GM23338 (cell line): ENCODE measurements at regions not wholly inside any gene's neighbourhood (a gene's known extent, or its start where the extent isn't known, plus 50 kb on each side); places are given as distances from the start of the nearest gene placed in this dataset.

Source experiments
- ATAC-seq: fragments of 200-7000 bp; cut with Tn5 transposase; 3 replicates; pipeline ENCODE4 v1.9.1; 2020
- DNase-seq: peaks from one replicate; pipeline ENCODE4 v3.0.0-alpha.2; 2015; ENCODE audit warnings: low spot score
- H2AFZ ChIP-seq: fragments of 200-600 bp; sonication (generic); 2 replicates; pipeline ENCODE4 v1.8.0; 2016; ENCODE audit warnings: antibody characterized with exemption, mild to moderate bottlenecking, moderate library complexity
- H3F3A ChIP-seq: fragments of 200-600 bp; sonication (generic); replicated peaks from 2 replicates; pipeline ENCODE4 v1.8.0; 2017; ENCODE audit warnings: antibody characterized with exemption, mixed run types, low read depth
- H3K27ac ChIP-seq: fragments of 200-600 bp; sonication (generic); 2 replicates; pipeline ENCODE4 v1.6.1; 2016; ENCODE audit warnings: low read depth
- H3K27me3 ChIP-seq: fragments of 200-600 bp; sonication (generic); 2 replicates; pipeline ENCODE4 v1.8.0; 2016; ENCODE audit warnings: mild to moderate bottlenecking, mixed run types, moderate library complexity; ENCODE audit not compliant: insufficient read depth
- H3K36me3 ChIP-seq: fragments of 200-600 bp; sonication (generic); 2 replicates; pipeline ENCODE4 v1.8.0; 2016; ENCODE audit warnings: mild to moderate bottlenecking; ENCODE audit not compliant: insufficient read depth
- H3K4me1 ChIP-seq: fragments of 200-600 bp; sonication (generic); 2 replicates; pipeline ENCODE4 v1.8.0; 2016; ENCODE audit warnings: mild to moderate bottlenecking, moderate library complexity; ENCODE audit not compliant: insufficient read depth
- H3K4me2 ChIP-seq: fragments of 200-600 bp; sonication (generic); 2 replicates; pipeline ENCODE4 v1.7.1; 2017; ENCODE audit warnings: mixed run types
- H3K4me3 ChIP-seq: fragments of 200-600 bp; sonication (generic); 2 replicates; pipeline ENCODE4 v1.6.1; 2016; ENCODE audit warnings: mixed run types
- H3K79me2 ChIP-seq: fragments of 200-600 bp; sonication (generic); replicated peaks from 2 replicates; pipeline ENCODE4 v1.8.0; 2017; ENCODE audit warnings: mild to moderate bottlenecking; ENCODE audit not compliant: insufficient read depth
- H3K9me2 ChIP-seq: fragments of 200-600 bp; sonication (generic); 2 replicates; pipeline ENCODE4 v1.8.0; 2017; ENCODE audit not compliant: insufficient read depth
- H4K20me1 ChIP-seq: fragments of 200-600 bp; sonication (generic); replicated peaks from 2 replicates; pipeline ENCODE4 v1.8.0; 2017; ENCODE audit warnings: mild to moderate bottlenecking; ENCODE audit not compliant: insufficient read depth
- H3K27ac Mint-ChIP-seq: 2 replicates; pipeline ENCODE4 v1.8.0; 2020; ENCODE audit warnings: inconsistent platforms, mild to moderate bottlenecking, moderate library complexity, mixed read lengths
- H3K27me3 Mint-ChIP-seq: 3 replicates; pipeline ENCODE4 v1.8.0; 2022; ENCODE audit warnings: low read depth, mild to moderate bottlenecking, moderate library complexity, mixed read lengths, inconsistent platforms; ENCODE audit not compliant: insufficient read depth, poor library complexity
- H3K36me3 Mint-ChIP-seq: 3 replicates; pipeline ENCODE4 v1.8.0; 2021; ENCODE audit warnings: low read depth, mild to moderate bottlenecking, inconsistent platforms, moderate library complexity, mixed read lengths
- H3K4me1 Mint-ChIP-seq: 3 replicates; pipeline ENCODE4 v1.8.0; 2020; ENCODE audit warnings: mild to moderate bottlenecking, inconsistent platforms, mixed read lengths
- H3K4me3 Mint-ChIP-seq: 3 replicates; pipeline ENCODE4 v1.8.0; 2021; ENCODE audit warnings: moderate library complexity, mild to moderate bottlenecking, inconsistent platforms, mixed read lengths
- H3K9me3 Mint-ChIP-seq: 3 replicates; pipeline ENCODE4 v1.8.0; 2020; ENCODE audit warnings: moderate library complexity, mild to moderate bottlenecking, inconsistent platforms, mixed read lengths
- CREB1 ChIP-seq: fragments of 250-450 bp; sonication (Bioruptor Pico); IDR thresholded peaks from 2 replicates; pipeline ENCODE4 v1.5.0; 2020; ENCODE audit warnings: low read depth, mild to moderate bottlenecking, moderate library complexity
- EZH2 ChIP-seq: fragments of 200-600 bp; sonication (generic); IDR thresholded peaks from one replicate; pipeline ENCODE4 v1.8.0; 2017; ENCODE audit warnings: antibody characterized with exemption, mild to moderate bottlenecking, low read depth; ENCODE audit not compliant: unreplicated experiment
- EZH2phosphoT487 ChIP-seq: fragments of 200-600 bp; sonication (generic); IDR thresholded peaks from one replicate; pipeline ENCODE4 v1.8.1; 2018; ENCODE audit warnings: antibody characterized with exemption; ENCODE audit not compliant: unreplicated experiment
- JUNB ChIP-seq: IDR thresholded peaks from one replicate; pipeline ENCODE4 v1.6.1; 2016; ENCODE audit warnings: antibody characterized with exemption; ENCODE audit not compliant: unreplicated experiment
- NANOG ChIP-seq: IDR thresholded peaks from 2 replicates; pipeline ENCODE4 v1.6.1; 2016; ENCODE audit warnings: antibody characterized with exemption, borderline replicate concordance
- POLR2AphosphoS5 ChIP-seq: IDR thresholded peaks from 2 replicates; pipeline ENCODE4 v1.6.1; 2016; ENCODE audit warnings: antibody characterized with exemption, low read depth
- STAT1 ChIP-seq: IDR thresholded peaks from one replicate; pipeline ENCODE4 v1.6.1; 2016; ENCODE audit warnings: antibody characterized with exemption; ENCODE audit not compliant: unreplicated experiment
- ZNF114 ChIP-seq: fragments of 250-450 bp; sonication (Bioruptor Pico); IDR thresholded peaks from 2 replicates; pipeline ENCODE4 v1.5.0; 2020; ENCODE audit warnings: mild to moderate bottlenecking, moderate library complexity
- ZNF331 ChIP-seq: fragments of 250-450 bp; sonication (Bioruptor Pico); IDR thresholded peaks from 2 replicates; pipeline ENCODE4 v1.5.0; 2020; ENCODE audit warnings: low read depth, mild to moderate bottlenecking, moderate library complexity
- TF ChIP-seq, protein P1 (sequence below), 2 experiments: fragments of 200-600 bp in 1 of 2; sonication (generic) in 1 of 2; conservative IDR thresholded peaks; 2 replicates each; pipeline versions ENCODE4 v1.5.1 to v1.6.1; 2016 to 2017; ENCODE audit warnings: antibody characterized with exemption in 2 of 2, low read depth in 2 of 2, mild to moderate bottlenecking in 2 of 2, moderate library complexity in 1 of 2
- TF ChIP-seq, protein P2 (sequence below): IDR thresholded peaks from 2 replicates; pipeline ENCODE4 v1.6.1; 2016; ENCODE audit warnings: antibody characterized with exemption
- TF ChIP-seq, protein P3 (sequence below): IDR thresholded peaks from one replicate; pipeline ENCODE4 v1.6.1; 2018; ENCODE audit warnings: antibody characterized with exemption; ENCODE audit not compliant: unreplicated experiment
- TF ChIP-seq, protein P4 (sequence below): fragments of 250-450 bp; sonication (Bioruptor Pico); IDR thresholded peaks from 2 replicates; pipeline ENCODE4 v1.5.0; 2020; ENCODE audit warnings: mild to moderate bottlenecking, moderate library complexity

DNA sequence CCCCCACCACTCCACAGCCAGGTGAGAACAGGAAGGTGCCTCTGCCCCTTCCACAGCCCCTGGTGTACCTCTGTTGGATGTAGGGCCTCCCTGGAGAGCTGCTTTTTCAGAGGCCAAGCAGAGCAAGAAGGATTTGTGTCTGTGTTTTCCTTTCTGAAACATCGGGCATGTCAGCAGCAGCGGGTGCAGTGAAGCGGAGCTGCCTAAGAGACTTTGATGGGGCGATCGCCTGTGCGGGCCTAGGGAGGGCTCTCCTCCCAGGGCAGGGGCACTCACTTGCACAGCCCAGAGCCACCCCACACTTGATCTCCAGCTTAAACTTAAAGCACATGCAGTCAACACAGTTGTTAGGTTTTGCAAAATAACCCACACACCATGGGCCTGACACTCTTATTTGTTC, 324.7 kb downstream of the ACTR3B start:
- H3K36me3 Mint-ChIP-seq, result no peaks in the 10 kb centered on the region; the same call in 1 of the 3 replicates
- H4K20me1 ChIP-seq, result no peaks in the 10 kb centered on the region
- peaks cover 4% of the 10 kb centered on the region for H3K27me3 Mint-ChIP-seq
- no peaks in the 10 kb centered on the region for H3K9me2 ChIP-seq
- ATAC-seq (no peak; the same call in 2 of the 3 replicates), DNase-seq (no peak)
- no peaks in the 10 kb centered on the region for H3F3A ChIP-seq
- no peak overlapping the region for H3K4me2 ChIP-seq
- H3K27me3 ChIP-seq, result no peaks in the 10 kb centered on the region
- no peak overlapping the region for H3K27ac Mint-ChIP-seq
- peak overlapping the region; percentile 72; the same call in 1 of the 2 replicates for H2AFZ ChIP-seq
- no peak overlapping the region for H3K4me3 Mint-ChIP-seq
- H3K36me3 ChIP-seq, result no peaks in the 10 kb centered on the region
- TF ChIP-seq, protein P1, sequence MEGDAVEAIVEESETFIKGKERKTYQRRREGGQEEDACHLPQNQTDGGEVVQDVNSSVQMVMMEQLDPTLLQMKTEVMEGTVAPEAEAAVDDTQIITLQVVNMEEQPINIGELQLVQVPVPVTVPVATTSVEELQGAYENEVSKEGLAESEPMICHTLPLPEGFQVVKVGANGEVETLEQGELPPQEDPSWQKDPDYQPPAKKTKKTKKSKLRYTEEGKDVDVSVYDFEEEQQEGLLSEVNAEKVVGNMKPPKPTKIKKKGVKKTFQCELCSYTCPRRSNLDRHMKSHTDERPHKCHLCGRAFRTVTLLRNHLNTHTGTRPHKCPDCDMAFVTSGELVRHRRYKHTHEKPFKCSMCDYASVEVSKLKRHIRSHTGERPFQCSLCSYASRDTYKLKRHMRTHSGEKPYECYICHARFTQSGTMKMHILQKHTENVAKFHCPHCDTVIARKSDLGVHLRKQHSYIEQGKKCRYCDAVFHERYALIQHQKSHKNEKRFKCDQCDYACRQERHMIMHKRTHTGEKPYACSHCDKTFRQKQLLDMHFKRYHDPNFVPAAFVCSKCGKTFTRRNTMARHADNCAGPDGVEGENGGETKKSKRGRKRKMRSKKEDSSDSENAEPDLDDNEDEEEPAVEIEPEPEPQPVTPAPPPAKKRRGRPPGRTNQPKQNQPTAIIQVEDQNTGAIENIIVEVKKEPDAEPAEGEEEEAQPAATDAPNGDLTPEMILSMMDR (conservative IDR thresholded peaks at IDR 0.05; ENCODE audit: low read depth in 2 of 2), result no peak
- TF ChIP-seq, protein P2, sequence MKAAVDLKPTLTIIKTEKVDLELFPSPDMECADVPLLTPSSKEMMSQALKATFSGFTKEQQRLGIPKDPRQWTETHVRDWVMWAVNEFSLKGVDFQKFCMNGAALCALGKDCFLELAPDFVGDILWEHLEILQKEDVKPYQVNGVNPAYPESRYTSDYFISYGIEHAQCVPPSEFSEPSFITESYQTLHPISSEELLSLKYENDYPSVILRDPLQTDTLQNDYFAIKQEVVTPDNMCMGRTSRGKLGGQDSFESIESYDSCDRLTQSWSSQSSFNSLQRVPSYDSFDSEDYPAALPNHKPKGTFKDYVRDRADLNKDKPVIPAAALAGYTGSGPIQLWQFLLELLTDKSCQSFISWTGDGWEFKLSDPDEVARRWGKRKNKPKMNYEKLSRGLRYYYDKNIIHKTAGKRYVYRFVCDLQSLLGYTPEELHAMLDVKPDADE, result no peak
- TF ChIP-seq EZH2 (no peak), CREB1 (CRISPR knock-in tag) (no peak), JUNB (no peak), ZNF114 (CRISPR knock-in tag) (no peak), EZH2phosphoT487 (no peak), NANOG (no peak), STAT1 (no peak), ZNF331 (CRISPR knock-in tag) (no peak), POLR2AphosphoS5 (no peak)
- TF ChIP-seq, protein P3, sequence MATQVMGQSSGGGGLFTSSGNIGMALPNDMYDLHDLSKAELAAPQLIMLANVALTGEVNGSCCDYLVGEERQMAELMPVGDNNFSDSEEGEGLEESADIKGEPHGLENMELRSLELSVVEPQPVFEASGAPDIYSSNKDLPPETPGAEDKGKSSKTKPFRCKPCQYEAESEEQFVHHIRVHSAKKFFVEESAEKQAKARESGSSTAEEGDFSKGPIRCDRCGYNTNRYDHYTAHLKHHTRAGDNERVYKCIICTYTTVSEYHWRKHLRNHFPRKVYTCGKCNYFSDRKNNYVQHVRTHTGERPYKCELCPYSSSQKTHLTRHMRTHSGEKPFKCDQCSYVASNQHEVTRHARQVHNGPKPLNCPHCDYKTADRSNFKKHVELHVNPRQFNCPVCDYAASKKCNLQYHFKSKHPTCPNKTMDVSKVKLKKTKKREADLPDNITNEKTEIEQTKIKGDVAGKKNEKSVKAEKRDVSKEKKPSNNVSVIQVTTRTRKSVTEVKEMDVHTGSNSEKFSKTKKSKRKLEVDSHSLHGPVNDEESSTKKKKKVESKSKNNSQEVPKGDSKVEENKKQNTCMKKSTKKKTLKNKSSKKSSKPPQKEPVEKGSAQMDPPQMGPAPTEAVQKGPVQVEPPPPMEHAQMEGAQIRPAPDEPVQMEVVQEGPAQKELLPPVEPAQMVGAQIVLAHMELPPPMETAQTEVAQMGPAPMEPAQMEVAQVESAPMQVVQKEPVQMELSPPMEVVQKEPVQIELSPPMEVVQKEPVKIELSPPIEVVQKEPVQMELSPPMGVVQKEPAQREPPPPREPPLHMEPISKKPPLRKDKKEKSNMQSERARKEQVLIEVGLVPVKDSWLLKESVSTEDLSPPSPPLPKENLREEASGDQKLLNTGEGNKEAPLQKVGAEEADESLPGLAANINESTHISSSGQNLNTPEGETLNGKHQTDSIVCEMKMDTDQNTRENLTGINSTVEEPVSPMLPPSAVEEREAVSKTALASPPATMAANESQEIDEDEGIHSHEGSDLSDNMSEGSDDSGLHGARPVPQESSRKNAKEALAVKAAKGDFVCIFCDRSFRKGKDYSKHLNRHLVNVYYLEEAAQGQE, result no peak
- TF ChIP-seq, protein P4, sequence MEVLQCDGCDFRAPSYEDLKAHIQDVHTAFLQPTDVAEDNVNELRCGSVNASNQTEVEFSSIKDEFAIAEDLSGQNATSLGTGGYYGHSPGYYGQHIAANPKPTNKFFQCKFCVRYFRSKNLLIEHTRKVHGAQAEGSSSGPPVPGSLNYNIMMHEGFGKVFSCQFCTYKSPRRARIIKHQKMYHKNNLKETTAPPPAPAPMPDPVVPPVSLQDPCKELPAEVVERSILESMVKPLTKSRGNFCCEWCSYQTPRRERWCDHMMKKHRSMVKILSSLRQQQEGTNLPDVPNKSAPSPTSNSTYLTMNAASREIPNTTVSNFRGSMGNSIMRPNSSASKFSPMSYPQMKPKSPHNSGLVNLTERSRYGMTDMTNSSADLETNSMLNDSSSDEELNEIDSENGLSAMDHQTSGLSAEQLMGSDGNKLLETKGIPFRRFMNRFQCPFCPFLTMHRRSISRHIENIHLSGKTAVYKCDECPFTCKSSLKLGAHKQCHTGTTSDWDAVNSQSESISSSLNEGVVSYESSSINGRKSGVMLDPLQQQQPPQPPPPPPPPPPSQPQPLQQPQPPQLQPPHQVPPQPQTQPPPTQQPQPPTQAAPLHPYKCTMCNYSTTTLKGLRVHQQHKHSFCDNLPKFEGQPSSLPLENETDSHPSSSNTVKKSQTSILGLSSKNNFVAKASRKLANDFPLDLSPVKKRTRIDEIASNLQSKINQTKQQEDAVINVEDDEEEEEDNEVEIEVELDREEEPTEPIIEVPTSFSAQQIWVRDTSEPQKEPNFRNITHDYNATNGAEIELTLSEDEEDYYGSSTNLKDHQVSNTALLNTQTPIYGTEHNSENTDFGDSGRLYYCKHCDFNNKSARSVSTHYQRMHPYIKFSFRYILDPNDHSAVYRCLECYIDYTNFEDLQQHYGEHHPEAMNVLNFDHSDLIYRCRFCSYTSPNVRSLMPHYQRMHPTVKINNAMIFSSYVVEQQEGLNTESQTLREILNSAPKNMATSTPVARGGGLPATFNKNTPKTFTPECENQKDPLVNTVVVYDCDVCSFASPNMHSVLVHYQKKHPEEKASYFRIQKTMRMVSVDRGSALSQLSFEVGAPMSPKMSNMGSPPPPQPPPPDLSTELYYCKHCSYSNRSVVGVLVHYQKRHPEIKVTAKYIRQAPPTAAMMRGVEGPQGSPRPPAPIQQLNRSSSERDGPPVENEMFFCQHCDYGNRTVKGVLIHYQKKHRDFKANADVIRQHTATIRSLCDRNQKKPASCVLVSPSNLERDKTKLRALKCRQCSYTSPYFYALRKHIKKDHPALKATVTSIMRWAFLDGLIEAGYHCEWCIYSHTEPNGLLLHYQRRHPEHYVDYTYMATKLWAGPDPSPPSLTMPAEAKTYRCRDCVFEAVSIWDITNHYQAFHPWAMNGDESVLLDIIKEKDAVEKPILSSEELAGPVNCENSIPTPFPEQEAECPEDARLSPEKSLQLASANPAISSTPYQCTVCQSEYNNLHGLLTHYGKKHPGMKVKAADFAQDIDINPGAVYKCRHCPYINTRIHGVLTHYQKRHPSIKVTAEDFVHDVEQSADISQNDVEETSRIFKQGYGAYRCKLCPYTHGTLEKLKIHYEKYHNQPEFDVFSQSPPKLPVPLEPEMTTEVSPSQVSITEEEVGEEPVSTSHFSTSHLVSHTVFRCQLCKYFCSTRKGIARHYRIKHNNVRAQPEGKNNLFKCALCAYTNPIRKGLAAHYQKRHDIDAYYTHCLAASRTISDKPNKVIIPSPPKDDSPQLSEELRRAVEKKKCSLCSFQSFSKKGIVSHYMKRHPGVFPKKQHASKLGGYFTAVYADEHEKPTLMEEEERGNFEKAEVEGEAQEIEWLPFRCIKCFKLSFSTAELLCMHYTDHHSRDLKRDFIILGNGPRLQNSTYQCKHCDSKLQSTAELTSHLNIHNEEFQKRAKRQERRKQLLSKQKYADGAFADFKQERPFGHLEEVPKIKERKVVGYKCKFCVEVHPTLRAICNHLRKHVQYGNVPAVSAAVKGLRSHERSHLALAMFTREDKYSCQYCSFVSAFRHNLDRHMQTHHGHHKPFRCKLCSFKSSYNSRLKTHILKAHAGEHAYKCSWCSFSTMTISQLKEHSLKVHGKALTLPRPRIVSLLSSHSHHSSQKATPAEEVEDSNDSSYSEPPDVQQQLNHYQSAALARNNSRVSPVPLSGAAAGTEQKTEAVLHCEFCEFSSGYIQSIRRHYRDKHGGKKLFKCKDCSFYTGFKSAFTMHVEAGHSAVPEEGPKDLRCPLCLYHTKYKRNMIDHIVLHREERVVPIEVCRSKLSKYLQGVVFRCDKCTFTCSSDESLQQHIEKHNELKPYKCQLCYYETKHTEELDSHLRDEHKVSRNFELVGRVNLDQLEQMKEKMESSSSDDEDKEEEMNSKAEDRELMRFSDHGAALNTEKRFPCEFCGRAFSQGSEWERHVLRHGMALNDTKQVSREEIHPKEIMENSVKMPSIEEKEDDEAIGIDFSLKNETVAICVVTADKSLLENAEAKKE (CRISPR knock-in tag), result no peak
- no peak overlapping the region for H3K4me3 ChIP-seq
- H3K4me1 Mint-ChIP-seq, result peaks cover 3% of the 10 kb centered on the region; the same call in 1 of the 3 replicates
- no peaks in the 10 kb centered on the region for H3K4me1 ChIP-seq
- H3K27ac ChIP-seq, result no peak overlapping the region
- H3K79me2 ChIP-seq, result no peaks in the 10 kb centered on the region
- H3K9me3 Mint-ChIP-seq, result peaks cover 2% of the 10 kb centered on the region; the same call in 1 of the 3 replicates
